Keratinocyte (primary cell): ENCODE measurements at regions not wholly inside any gene's neighbourhood (a gene's known extent, or its start where the extent isn't known, plus 50 kb on each side); places are given as distances from the start of the nearest gene placed in this dataset.
"Not testable (repeated sequence)": the region's sequence is repeated elsewhere in the genome, so short reads cannot be mapped to it uniquely, and the experiment has no call there.

Experiments used
- CTCF ChIP-seq, 3 experiments: IDR thresholded peaks in 1 of 3; conservative IDR thresholded peaks in 1 of 3; optimal IDR thresholded peaks in 1 of 3; 2 replicates in 2 of 3; 3 replicates in 1 of 3; pipeline versions ENCODE3 to v1.5.1; 2011; ENCODE audit warnings: low read length in 3 of 3, mild to moderate bottlenecking in 3 of 3, moderate library complexity in 2 of 3, control low read depth in 1 of 3, inconsistent platforms in 1 of 3; ENCODE audit not compliant: insufficient read depth in 2 of 3; ENCODE audit errors: extremely low read depth in 1 of 3
- EZH2 ChIP-seq: IDR thresholded peaks from one replicate; pipeline ENCODE4 v1.6.1; 2012; ENCODE audit warnings: inconsistent platforms, mild to moderate bottlenecking, low read length, moderate library complexity

GRCh38 chr6:98088537-98088936 lies 745.8 kb upstream of the POU3F2 start:
- TF ChIP-seq CTCF (optimal IDR thresholded peaks at IDR 0.05 in 1 of 3, IDR thresholded peaks at IDR 0.05 in 1 of 3, conservative IDR thresholded peaks at IDR 0.05 in 1 of 3; ENCODE audit: extremely low read depth in 1 of 3, insufficient read depth in 2 of 3, low read length in 3 of 3); EZH2: not testable (repeated sequence)
